Stimulated activated CD8-positive, alpha-beta memory T cell treated with anti-CD3 and anti-CD28 coated beads, Interleukin-4, amount 100 ng/mL, for 1 hour (primary cell): ENCODE measurements at regions not wholly inside any gene's neighbourhood (a gene's known extent, or its start where the extent isn't known, plus 50 kb on each side); places are given as distances from the start of the nearest gene placed in this dataset.

Experiments
- DNase-seq, 2 donors: peaks; one replicate each; pipeline ENCODE4 v3.0.0-alpha.2; 2020; ENCODE audit warnings: low read depth in 2 of 2, low spot score in 1 of 2

- DNase-seq, result no peak
Observed at GRCh38 chr13:72253754-72254153, 386.8 kb upstream of the DACH1 start.

GRCh38 chr13:72246396-72246795 lies 379.4 kb upstream of the DACH1 start:
- DNase-seq, result no peak

GRCh38 chr13:72244788-72245187 lies 377.8 kb upstream of the DACH1 start:
- DNase-seq, result no peak

- no peak for DNase-seq
Observed at GRCh38 chr13:72230131-72230530, 363.1 kb upstream of the DACH1 start.

GRCh38 chr13:72229067-72229466 lies 362.1 kb upstream of the DACH1 start:
- no peak for DNase-seq

GRCh38 chr13:72221276-72221962 lies 354.4 kb upstream of the DACH1 start:
- no peak for DNase-seq

GRCh38 chr13:72218966-72219365 lies 352.0 kb upstream of the DACH1 start:
- DNase-seq, result no peak

- DNase-seq, result no peak
Observed at GRCh38 chr13:72217142-72217541, 350.1 kb upstream of the DACH1 start.

- DNase-seq, result no peak
Observed at GRCh38 chr13:72208112-72208645, 341.2 kb upstream of the DACH1 start.

- DNase-seq, result no peak
Observed at GRCh38 chr13:72205773-72206172, 338.8 kb upstream of the DACH1 start.

GRCh38 chr13:72204291-72204690 lies 337.3 kb upstream of the DACH1 start:
- DNase-seq, result no peak

- DNase-seq, result no peak
Observed at GRCh38 chr13:72201726-72202125, 334.7 kb upstream of the DACH1 start.

- DNase-seq, result no peak
Observed at GRCh38 chr13:72199640-72200039, 332.6 kb upstream of the DACH1 start.

- DNase-seq, result no peak
Observed at GRCh38 chr13:72198967-72199560, 332.1 kb upstream of the DACH1 start.

GRCh38 chr13:72198042-72198441 lies 331.0 kb upstream of the DACH1 start:
- no peak for DNase-seq

GRCh38 chr13:72195044-72195704 lies 328.2 kb upstream of the DACH1 start:
- DNase-seq, result no peak

- DNase-seq, result no peak
Observed at GRCh38 chr13:72194523-72194922, 327.5 kb upstream of the DACH1 start.

GRCh38 chr13:72186730-72187422 lies 319.9 kb upstream of the DACH1 start:
- no peak for DNase-seq

GRCh38 chr13:72185776-72186175 lies 318.8 kb upstream of the DACH1 start:
- DNase-seq, result no peak

GRCh38 chr13:72181661-72182060 lies 314.7 kb upstream of the DACH1 start:
- DNase-seq, result no peak

- DNase-seq, result no peak
Observed at GRCh38 chr13:72180253-72180952, 313.4 kb upstream of the DACH1 start.
